ENCODE measurements at regions not wholly inside any gene's neighbourhood (a gene's known extent, or its start where the extent isn't known, plus 50 kb on each side); places are given as distances from the start of the nearest gene placed in this dataset.

GRCh38 chr20:39756828-39757227 lies 794.7 kb downstream of the DHX35 start:
- Mint-ChIP-seq H3K36me3 (no peaks in the 10 kb centered on the region), H3K4me1 (no peaks in the 10 kb centered on the region), H3K9me3 (peaks cover 0 to 14% (median 2%) of the 10 kb centered on the region in 7 donors), H3K27me3 (ENCODE audit: low read depth in 3 of 3) (no peaks in the 10 kb centered on the region), H3K4me3 (no peak overlapping the region), H3K27ac (no peak overlapping the region)
- no peak overlapping the region for H3K27ac ChIP-seq (ENCODE audit: low read depth in 1 of 2, low read length in 2 of 2)
- no peak overlapping the region for H3K4me2 ChIP-seq (replicated peaks; ENCODE audit: extremely low read depth, low read length, poor library complexity, severe bottlenecking)
- no peak overlapping the region for H3K9ac ChIP-seq (ENCODE audit: insufficient read depth, low read length, poor library complexity, severe bottlenecking)
- no peaks in the 10 kb centered on the region for H4K20me1 ChIP-seq (ENCODE audit: insufficient read depth, low read length)
- no peak overlapping the region for H2AFZ ChIP-seq (ENCODE audit: insufficient read depth, low read depth, low read length, poor library complexity, severe bottlenecking)
- intact Hi-C loops (cut with micrococcal nuclease): no loop called here
- H3K36me3 ChIP-seq (replicated peaks in 1 of 2; ENCODE audit: control insufficient read depth in 1 of 2, insufficient read depth in 2 of 2, low read length in 2 of 2): no peaks in the 10 kb centered on the region
- no peak for DNase-seq
- no peaks in the 10 kb centered on the region for H3K4me1 ChIP-seq (ENCODE audit: control insufficient read depth in 1 of 2, insufficient read depth in 2 of 2, low read length in 2 of 2)
- no peak for TF ChIP-seq CTCF (IDR thresholded peaks at IDR 0.05)
- no peak overlapping the region for H3K4me3 ChIP-seq (replicated peaks in 1 of 3; ENCODE audit: low read depth in 2 of 3, low read length in 3 of 3)
- H3K79me2 ChIP-seq (ENCODE audit: insufficient read depth, low read length): no peaks in the 10 kb centered on the region
- H3K9me3 ChIP-seq (replicated peaks in 1 of 2; ENCODE audit: control insufficient read depth in 1 of 2, insufficient read depth in 1 of 2, low read length in 2 of 2): no peaks in the 10 kb centered on the region
- H3K27me3 ChIP-seq (ENCODE audit: control insufficient read depth in 2 of 2, insufficient read depth in 2 of 2, low read length in 2 of 2): no peaks in the 10 kb centered on the region

GRCh38 chr20:39756369-39756768 lies 794.2 kb downstream of the DHX35 start:
- Histone ChIP-seq H2AFZ (ENCODE audit: insufficient read depth, low read depth, low read length, poor library complexity, severe bottlenecking) (no peak overlapping the region), H3K79me2 (ENCODE audit: insufficient read depth, low read length) (no peaks in the 10 kb centered on the region), H3K36me3 (replicated peaks in 1 of 2; ENCODE audit: control insufficient read depth in 1 of 2, insufficient read depth in 2 of 2, low read length in 2 of 2) (no peaks in the 10 kb centered on the region), H4K20me1 (ENCODE audit: insufficient read depth, low read length) (no peaks in the 10 kb centered on the region), H3K27me3 (ENCODE audit: control insufficient read depth in 2 of 2, insufficient read depth in 2 of 2, low read length in 2 of 2) (no peaks in the 10 kb centered on the region), H3K27ac (ENCODE audit: low read depth in 1 of 2, low read length in 2 of 2) (no peak overlapping the region), H3K9me3 (replicated peaks in 1 of 2; ENCODE audit: control insufficient read depth in 1 of 2, insufficient read depth in 1 of 2, low read length in 2 of 2) (no peaks in the 10 kb centered on the region), H3K4me3 (replicated peaks in 1 of 3; ENCODE audit: low read depth in 2 of 3, low read length in 3 of 3) (no peak overlapping the region), H3K4me2 (replicated peaks; ENCODE audit: extremely low read depth, low read length, poor library complexity, severe bottlenecking) (no peak overlapping the region), H3K4me1 (ENCODE audit: control insufficient read depth in 1 of 2, insufficient read depth in 2 of 2, low read length in 2 of 2) (no peaks in the 10 kb centered on the region), H3K9ac (ENCODE audit: insufficient read depth, low read length, poor library complexity, severe bottlenecking) (no peak overlapping the region)
- Mint-ChIP-seq H3K36me3 (no peaks in the 10 kb centered on the region), H3K9me3 (peaks cover 0 to 13% (median 4%) of the 10 kb centered on the region in 7 donors), H3K27ac (no peak overlapping the region), H3K4me3 (no peak overlapping the region), H3K4me1 (no peaks in the 10 kb centered on the region), H3K27me3 (ENCODE audit: low read depth in 3 of 3) (no peaks in the 10 kb centered on the region)
- intact Hi-C loops (cut with micrococcal nuclease): no loop called here
- DNase-seq: no peak
- no peak for TF ChIP-seq CTCF (IDR thresholded peaks at IDR 0.05)
- WGBS (ENCODE audit: insufficient coverage): no CpG with 5 or more reads among the region's 1 CpG
